ENCODE measurements at regions not wholly inside any gene's neighbourhood (a gene's known extent, or its start where the extent isn't known, plus 50 kb on each side); places are given as distances from the start of the nearest gene placed in this dataset.
A peak's percentile ranks its signal among the peaks of the same experiment; 100 is the strongest.

- no peak for DNase-seq
Observed at GRCh38 chr6:148652205-148652604, 94.6 kb upstream of the UST start.

DNA sequence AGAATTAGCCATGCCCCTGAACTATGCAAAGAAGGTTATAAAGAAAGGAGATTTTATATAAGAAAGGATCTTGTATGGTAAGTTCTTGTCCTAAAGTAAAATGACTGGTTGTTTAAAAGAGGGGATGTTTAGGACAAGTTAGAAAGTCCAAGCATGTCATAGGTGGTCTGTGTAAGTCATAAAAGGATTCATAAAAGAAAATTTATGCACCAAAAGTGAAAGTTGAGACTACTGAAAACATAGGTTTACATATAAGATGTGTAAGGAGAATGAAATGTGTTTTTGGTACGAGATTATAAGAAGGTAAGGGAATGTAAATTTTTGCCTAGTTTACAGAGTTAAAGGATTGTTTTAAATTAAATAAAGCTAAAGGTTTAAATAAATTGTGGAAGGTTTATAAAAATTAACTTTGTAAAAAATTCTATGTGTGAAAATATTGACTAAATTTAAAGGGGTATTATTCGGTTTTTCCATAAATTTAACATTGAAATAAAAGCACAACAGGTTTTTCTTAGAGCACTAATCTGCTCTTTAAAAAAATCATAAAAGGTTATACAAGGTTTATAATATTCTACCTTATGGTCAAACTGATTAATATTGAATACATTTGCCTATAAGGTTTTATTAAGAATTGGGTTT is 93.6 kb upstream of the UST start:
- no peak for DNase-seq

DNA sequence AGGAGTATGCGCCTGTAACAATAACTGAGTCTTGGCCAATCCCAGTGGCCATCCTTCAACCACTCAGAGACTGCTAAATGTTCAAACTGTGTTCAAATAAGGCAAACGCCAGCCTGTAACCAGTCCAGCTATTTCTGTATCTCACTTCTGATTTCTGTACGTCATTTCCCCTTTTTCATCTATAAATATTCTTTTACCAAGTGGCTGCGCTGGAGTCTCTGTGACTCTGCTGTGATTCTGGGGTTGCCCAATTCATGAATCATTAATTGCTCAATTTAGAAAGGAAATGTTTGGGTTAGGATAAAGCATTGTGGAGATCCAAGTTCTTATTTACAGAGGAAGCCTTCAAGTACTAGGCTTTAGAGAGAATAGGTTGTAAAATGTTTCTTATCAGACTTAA is 89.8 kb upstream of the UST start:
- peak in 1 of 58 donors; percentile 57 for DNase-seq

GRCh38 chr6:148658681-148659430 is 88.0 kb upstream of the UST start:
- DNase-seq: no peak

GRCh38 chr6:148667395-148667794 is 79.4 kb upstream of the UST start:
- no peak for DNase-seq

DNA sequence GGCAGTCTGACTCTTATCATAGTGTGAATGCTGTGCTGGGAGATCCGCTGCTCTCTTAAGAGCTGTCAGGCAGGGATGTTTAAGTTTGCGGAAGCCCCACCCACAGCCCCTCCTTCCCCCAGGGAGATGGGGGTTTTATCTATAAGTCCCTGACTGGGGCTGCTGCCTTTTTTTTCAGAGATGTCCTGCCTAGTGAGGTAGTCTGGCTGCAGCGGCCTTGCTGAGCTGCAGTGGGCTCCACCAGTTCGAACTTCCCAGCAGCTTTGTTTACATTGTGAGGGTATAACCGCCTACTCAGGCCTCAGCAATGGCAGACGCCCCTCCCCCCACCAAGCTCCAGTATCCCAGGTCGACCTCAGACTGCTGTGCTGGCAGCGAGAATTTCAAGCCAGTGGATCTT is 75.7 kb upstream of the UST start:
- DNase-seq: no peak

DNA sequence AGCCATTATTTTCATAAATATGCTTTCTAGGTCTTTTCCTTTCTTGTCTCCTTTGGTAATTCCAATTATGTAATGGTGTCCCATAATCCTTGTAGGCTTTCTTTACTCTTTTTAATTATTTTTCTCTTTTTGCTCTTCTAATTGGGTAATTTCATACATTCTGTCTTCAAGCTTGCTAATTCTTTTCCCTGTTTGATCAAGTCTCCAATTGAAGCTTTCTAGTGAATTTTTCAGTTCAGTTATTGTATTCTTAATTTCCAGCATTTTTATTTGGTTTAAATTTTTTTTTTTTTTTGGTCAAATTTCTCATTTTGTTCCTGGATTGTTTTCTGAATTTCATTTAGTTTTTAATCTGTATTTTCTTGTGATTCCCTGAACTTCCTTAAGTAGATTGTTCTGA is 74.9 kb upstream of the UST start:
- no peak for DNase-seq

DNA sequence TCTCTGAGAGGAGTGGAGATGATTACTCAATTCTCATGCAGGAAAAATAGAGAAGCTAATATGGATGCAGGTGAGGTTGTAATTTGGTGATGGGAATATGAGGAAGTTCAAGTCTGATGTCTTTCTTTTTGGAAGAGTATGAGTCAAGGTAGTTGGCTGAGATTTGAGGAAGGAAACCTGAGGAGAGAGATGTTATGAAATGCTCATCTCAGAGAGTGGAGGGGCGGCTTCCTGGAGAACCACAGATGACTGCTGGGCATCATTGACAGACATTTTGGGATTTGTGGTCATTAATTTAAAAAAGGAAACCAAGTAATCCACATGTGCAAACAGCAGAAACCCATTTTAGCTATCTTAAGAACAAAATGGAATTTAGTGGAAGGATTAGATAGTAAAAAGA is 72.5 kb upstream of the UST start:
- DNase-seq: no peak

- no peak for DNase-seq
Observed at GRCh38 chr6:148677594-148678476, 69.0 kb upstream of the UST start.

GRCh38 chr6:148678682-148679081 is 68.1 kb upstream of the UST start:
- DNase-seq: no peak

GRCh38 chr6:148681666-148682065 is 65.2 kb upstream of the UST start:
- no peak for DNase-seq

DNA sequence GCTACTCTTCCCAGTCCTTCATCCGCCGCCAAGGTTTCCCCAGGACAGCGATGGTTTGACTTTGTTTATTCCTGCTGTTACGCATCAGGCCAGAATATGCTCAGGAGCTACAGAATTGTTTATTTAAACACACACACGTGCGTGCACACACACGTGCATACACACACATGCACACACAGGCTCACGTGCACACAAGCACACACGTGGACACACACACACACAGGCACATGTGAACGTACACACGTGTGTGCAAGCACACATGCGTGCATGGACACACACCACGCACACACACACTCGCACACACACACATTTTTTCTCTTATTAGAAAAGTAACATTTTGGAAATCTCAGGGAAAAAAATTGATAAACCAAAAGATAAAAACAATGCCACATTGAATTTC is 64.6 kb upstream of the UST start:
- no peak for DNase-seq

DNA sequence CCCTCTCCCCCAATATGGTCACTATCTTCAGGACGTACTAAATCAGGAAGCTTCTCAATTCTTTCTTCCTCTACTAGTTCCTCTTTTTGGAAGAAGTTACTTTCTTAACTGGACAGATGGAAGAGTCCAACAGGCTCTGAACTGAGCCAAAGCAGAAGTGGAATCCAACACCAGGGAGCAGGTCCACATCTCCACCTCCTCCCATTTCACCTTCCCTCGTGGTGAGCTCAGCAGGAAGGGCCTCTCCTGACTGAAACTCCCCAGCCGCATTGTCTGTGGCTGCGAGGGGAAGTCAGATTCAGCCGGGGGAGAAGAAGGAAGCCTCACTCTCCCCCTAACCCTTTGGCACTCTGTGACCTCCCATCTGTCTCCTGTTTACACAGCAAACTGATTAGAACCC is 63.8 kb upstream of the UST start:
- peak in 4 of 58 donors; percentile 4 to 31 (median 11) for DNase-seq

DNA sequence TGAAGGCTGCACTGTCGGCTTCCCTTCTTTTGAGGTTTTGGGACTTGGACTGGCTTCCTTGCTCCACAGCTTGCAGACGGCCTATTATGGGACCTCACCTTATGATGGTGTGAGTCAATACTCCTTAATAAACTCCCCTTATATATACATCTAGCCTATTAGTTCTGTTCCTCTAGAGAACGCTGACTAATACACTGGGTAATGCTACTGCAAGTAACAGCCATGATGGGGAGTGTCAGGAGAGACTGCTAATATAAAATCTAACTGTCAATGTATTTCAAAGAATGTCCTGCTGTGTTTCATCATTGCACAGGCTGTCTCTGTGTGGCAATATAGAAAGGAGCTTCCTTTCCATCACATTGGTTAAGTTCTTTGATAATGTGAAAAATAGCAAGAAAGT is 57.7 kb upstream of the UST start:
- DNase-seq: no peak

GRCh38 chr6:148693882-148694484 is 52.8 kb upstream of the UST start:
- DNase-seq: no peak

Measured in anterior cingulate cortex (tissue), 58 donors.